Neural cell (in vitro differentiated cells): ENCODE measurements at regions not wholly inside any gene's neighbourhood (a gene's known extent, or its start where the extent isn't known, plus 50 kb on each side); places are given as distances from the start of the nearest gene placed in this dataset.

Experiments used
- EP300 ChIP-seq: fragments of 450-650 bp; conservative IDR thresholded peaks from 2 replicates; pipeline ENCODE4 v1.6.1; 2014; ENCODE audit warnings: antibody characterized with exemption, mild to moderate bottlenecking, moderate library complexity; ENCODE audit not compliant: poor library complexity, severe bottlenecking
- EZH2 ChIP-seq: fragments of 200-600, 300-800 bp; shearing (Covaris generic), sonication (generic); IDR thresholded peaks from 2 replicates; pipeline ENCODE4 v1.6.1; 2014; ENCODE audit warnings: antibody characterized with exemption, low read length, borderline replicate concordance, mild to moderate bottlenecking; ENCODE audit not compliant: insufficient read depth, poor library complexity, severe bottlenecking
- MXI1 ChIP-seq: fragments of 450-650 bp; conservative IDR thresholded peaks from 2 replicates; pipeline ENCODE4 v1.6.1; 2014; ENCODE audit warnings: antibody characterized with exemption, mild to moderate bottlenecking; ENCODE audit not compliant: poor library complexity, severe bottlenecking
- POLR2AphosphoS5 ChIP-seq: IDR thresholded peaks from 2 replicates; pipeline ENCODE4 v1.6.1; 2012
- RAD21 ChIP-seq: fragments of 450-650 bp; conservative IDR thresholded peaks from 2 replicates; pipeline ENCODE4 v1.6.1; 2014; ENCODE audit warnings: antibody characterized with exemption, mild to moderate bottlenecking, moderate library complexity
- SMC3 ChIP-seq: fragments of 450-650 bp; conservative IDR thresholded peaks from 2 replicates; pipeline ENCODE4 v1.6.1; 2014; ENCODE audit warnings: antibody characterized with exemption, mild to moderate bottlenecking, moderate library complexity; ENCODE audit not compliant: poor library complexity
- TAF1 ChIP-seq: IDR thresholded peaks from 2 replicates; pipeline ENCODE4 v1.6.1; 2012; ENCODE audit warnings: low read depth
- TF ChIP-seq, protein P1 (sequence below): fragments of 450-650 bp; IDR thresholded peaks from 2 replicates; pipeline ENCODE4 v1.5.1; 2014; ENCODE audit warnings: antibody characterized with exemption, mild to moderate bottlenecking, moderate library complexity; ENCODE audit not compliant: poor library complexity, severe bottlenecking
- TF ChIP-seq, protein P2 (sequence below): IDR thresholded peaks from 2 replicates; pipeline ENCODE4 v1.6.1; 2012; ENCODE audit warnings: borderline replicate concordance

- TF ChIP-seq, protein P1, sequence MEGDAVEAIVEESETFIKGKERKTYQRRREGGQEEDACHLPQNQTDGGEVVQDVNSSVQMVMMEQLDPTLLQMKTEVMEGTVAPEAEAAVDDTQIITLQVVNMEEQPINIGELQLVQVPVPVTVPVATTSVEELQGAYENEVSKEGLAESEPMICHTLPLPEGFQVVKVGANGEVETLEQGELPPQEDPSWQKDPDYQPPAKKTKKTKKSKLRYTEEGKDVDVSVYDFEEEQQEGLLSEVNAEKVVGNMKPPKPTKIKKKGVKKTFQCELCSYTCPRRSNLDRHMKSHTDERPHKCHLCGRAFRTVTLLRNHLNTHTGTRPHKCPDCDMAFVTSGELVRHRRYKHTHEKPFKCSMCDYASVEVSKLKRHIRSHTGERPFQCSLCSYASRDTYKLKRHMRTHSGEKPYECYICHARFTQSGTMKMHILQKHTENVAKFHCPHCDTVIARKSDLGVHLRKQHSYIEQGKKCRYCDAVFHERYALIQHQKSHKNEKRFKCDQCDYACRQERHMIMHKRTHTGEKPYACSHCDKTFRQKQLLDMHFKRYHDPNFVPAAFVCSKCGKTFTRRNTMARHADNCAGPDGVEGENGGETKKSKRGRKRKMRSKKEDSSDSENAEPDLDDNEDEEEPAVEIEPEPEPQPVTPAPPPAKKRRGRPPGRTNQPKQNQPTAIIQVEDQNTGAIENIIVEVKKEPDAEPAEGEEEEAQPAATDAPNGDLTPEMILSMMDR = no peak
- TF ChIP-seq RAD21 (no peak), TAF1 (no peak), SMC3 (no peak), EZH2 (no peak), POLR2AphosphoS5 (no peak), EP300 (no peak), MXI1 (no peak)
- TF ChIP-seq, protein P2, sequence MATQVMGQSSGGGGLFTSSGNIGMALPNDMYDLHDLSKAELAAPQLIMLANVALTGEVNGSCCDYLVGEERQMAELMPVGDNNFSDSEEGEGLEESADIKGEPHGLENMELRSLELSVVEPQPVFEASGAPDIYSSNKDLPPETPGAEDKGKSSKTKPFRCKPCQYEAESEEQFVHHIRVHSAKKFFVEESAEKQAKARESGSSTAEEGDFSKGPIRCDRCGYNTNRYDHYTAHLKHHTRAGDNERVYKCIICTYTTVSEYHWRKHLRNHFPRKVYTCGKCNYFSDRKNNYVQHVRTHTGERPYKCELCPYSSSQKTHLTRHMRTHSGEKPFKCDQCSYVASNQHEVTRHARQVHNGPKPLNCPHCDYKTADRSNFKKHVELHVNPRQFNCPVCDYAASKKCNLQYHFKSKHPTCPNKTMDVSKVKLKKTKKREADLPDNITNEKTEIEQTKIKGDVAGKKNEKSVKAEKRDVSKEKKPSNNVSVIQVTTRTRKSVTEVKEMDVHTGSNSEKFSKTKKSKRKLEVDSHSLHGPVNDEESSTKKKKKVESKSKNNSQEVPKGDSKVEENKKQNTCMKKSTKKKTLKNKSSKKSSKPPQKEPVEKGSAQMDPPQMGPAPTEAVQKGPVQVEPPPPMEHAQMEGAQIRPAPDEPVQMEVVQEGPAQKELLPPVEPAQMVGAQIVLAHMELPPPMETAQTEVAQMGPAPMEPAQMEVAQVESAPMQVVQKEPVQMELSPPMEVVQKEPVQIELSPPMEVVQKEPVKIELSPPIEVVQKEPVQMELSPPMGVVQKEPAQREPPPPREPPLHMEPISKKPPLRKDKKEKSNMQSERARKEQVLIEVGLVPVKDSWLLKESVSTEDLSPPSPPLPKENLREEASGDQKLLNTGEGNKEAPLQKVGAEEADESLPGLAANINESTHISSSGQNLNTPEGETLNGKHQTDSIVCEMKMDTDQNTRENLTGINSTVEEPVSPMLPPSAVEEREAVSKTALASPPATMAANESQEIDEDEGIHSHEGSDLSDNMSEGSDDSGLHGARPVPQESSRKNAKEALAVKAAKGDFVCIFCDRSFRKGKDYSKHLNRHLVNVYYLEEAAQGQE = no peak
Observed at GRCh38 chr6:9484091-9484490, 930.8 kb downstream of the TFAP2A start.
